GM20431 (cell line): ENCODE measurements at regions not wholly inside any gene's neighbourhood (a gene's known extent, or its start where the extent isn't known, plus 50 kb on each side); places are given as distances from the start of the nearest gene placed in this dataset.

Source experiments
- in situ Hi-C: fragments of 300-500 bp; cut with MseI, MboI; formaldehyde crosslinking; loops from one replicate; pipeline ENCODE4 v1.15.0; 2020; ENCODE audit warnings: low sequenced_read_pairs; ENCODE audit not compliant: unreplicated experiment

DNA sequence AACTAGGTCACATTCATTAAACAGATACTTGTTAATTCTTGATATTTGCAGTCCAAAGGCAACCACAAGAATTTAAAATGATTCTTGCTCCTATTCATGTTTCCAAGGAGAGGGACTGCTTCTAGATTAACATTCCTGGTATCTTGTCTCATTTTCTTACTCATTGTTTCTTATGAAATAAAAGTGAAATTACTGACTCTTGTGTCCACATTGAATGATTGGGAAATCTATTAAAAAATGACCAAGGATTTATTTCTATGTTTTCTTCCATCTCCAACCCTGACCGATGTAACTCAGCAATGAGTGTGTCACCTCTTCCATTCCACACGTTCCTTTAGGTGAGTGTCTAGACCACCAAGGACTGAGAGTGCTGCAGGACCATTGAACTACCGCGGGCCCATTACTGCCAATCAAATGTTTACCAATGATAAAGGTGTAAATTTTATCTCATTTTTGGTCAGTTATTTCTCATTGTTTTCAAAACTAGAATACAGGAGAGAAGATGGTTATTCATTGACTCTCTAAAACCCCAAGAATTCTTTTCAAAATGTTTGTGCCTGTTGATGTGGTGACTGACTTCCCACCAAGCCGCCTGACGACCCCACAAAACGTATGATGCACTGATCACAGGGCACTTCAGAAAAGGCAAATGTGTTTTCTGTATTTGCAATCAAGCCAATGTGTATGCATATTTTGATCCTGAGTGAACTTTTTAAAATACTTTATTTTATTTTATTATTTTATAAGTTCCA lies 414.6 kb upstream of the PTBP2 start:
- in situ Hi-C loops, result no loop called here

DNA sequence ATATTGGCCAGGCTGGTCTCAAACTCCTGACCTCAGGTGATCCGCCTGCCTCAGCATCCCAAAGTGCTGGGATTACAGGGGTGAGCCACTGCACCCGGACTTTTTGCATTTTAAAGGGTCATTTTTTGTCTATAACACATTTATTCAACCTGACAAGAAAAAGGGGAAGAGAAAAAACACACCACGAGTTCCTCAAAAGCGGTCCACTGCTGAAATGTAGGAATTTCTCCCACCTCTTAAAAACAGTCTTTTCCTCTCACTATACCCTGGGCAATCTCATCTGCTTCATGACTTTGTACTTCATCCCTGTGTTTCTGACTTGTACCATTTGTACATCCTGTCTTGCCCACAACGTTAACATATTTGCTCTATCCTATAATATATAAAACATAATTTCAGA lies 413.3 kb upstream of the PTBP2 start:
- in situ Hi-C loops, result no loop called here

DNA sequence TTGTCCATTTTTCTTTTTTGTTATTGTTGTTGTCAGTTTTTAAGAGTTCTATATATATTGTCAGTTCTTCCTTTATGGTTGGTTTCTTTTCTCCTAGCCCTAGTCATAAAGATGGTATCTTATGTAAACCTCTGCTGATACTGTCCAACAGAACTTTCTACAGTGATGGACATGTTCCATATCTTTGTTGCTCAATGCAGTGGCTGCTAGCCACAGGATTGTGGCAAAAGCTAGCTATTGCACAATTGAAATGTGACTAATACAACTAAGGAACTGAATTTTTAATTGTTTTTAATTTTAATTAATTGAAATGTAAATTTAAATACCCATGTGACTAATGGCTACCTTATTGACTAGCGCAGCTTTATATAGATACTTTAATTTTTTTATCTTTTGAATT lies 411.8 kb upstream of the PTBP2 start:
- in situ Hi-C loops, result no loop called here

DNA sequence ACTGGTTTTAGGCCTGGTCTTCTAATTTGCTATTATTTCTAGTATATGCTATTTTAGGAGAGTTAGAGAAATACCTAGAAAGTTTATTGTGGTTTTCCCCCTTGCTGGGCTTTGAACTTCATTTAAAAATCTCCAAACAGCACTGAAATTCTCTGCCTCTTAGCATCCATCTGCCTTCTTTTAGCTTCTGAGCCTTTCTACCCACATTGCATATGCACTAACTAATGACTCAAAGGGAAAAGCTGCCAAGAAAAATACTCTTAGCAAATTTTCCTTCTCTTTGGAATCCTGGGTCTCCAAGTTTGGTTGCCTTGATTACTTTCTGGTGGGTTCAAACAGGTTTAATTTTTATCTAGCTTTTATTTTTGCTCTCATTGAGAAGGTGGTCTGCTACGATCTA lies 408.4 kb upstream of the PTBP2 start:
- in situ Hi-C loops, result no loop called here

DNA sequence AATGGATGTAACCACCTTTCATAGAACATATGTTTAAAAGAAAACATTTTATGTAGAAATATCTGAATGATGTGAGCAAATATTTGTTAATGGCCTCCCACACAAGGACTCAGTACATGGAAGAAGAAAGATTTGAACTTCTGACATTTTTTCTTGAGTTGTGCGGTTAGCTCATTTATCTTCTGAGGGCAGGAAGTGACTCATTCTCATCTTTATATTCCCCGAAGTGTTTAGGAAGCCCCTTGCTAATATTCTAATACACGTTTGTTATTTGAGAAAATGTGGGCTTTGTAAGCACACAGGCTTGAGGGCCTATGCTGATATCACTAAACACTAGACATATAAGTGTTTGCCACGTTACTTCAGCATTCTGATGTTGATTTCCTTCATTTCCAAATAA lies 392.5 kb upstream of the PTBP2 start:
- in situ Hi-C loops, result no loop called here

DNA sequence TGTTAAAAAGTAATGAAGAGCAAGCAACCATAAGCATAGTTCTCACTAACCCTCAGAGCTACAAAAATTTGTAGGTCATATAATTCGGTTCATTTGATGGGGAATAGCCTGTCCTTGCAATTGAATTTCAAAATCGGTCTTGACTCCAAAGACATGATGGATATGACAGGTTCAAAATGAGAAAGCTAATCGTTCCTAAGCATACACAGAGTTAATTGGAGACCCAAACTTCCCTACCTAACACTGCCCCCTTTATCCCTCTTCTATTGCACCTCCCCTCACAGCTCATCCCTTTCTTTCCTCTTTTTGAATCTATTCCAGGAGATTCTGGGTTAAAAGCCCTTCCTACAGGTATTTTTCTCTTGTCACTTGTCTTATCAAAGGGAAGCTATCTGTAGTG lies 390.0 kb upstream of the PTBP2 start:
- in situ Hi-C loops, result no loop called here

DNA sequence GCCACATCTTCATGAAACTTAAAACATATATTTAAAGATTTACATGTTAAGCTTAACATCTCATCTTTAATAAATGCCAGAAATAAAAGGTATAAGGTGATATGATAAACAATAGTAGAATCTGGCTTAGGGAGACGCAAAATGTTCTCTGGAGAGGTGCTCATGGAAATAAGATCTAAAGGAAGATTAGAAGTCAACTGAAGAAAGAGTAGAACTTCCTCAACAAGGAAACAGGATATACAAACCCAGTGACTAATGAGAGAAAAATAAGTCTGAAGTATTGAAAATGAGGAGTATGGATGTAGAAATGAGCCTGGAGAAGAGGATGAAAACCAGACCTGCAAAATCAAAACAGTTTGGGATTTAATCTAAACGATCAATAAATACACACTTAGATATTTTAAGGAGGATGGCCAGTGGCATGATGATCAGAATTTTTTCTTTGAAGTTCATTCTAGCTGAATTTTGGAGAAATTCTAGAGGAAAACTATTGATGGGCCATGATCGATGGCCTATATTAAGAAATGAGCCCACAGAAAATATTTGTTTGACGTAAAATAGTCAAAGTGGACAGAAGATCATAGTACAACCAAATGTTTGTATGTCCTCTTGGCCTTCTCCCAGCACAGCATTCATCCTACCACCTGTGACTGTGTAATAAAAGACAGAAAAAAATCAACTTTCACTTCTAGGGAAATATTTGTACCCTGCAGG lies 387.9 kb upstream of the PTBP2 start:
- in situ Hi-C loops, result no loop called here

DNA sequence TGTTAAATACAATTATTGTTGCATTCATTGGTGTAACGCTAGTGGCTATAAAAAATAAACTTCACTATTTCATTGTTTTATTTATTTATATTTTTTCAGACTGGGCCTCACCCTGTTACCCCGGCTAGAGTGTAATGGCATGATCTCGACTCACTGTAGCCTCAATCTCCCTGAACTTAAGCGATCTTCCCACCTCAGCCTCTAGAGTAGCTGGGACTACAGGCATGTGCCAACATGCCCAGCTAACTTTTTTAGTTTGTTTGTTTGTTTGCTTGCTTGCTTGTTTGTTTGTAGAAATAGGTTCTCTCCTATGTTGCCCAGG lies 387.4 kb upstream of the PTBP2 start:
- in situ Hi-C loops, result no loop called here

DNA sequence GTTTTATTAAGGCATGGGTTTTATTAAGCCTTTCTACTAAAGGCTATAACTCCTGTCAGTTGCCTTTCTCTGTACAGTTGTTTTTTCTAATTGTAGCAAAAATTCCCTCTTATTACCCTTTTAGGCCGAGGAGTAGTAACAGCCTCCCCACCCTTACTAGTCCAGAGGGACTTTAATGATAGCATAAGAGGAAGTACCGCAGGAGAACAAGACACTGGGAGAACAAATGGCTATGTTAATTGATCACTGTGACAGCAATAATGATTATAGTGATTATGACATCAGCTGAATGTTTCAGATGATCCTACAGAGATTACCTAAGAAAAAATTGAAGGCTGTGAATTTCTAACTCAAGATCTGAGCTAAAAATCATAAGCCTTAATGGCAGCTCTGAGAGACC lies 383.0 kb upstream of the PTBP2 start:
- in situ Hi-C loops, result no loop called here

DNA sequence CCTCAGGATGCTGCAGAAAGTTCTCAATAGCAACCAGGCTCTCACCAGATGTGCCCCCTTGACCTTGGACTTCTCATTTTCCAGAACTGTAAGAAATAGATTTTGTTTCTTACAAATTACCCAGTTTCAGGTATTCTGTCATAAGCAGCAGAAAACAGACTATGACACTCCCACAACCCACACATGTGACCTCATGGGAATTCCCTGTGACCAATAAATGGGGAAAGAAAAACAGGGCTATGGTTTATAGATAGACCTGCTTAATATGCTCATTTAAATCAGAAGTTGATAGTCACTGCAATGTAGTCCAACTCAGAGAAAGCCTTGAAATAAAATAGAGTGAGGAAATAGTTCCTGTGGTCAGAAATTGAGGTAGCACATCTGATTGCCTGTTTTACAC lies 380.9 kb upstream of the PTBP2 start:
- in situ Hi-C loops, result no loop called here

DNA sequence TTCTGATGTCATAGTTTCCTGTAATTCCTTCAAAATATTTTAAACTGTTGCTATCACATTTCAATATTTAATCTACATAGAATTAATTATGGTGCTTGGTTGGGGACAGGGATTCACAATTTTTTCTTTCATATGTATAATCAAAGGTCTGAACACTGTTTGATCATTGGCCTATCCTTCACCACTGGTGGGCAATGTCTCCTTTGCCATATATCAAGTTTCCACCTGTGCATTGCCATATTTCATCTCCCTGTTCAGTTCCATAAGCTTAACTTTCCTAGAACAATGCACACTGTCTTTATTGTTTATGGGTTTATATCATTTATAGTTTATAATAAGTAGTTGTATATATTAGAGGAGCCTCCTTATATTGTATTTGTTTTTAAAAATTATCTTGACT lies 374.9 kb upstream of the PTBP2 start:
- in situ Hi-C loops, result no loop called here

DNA sequence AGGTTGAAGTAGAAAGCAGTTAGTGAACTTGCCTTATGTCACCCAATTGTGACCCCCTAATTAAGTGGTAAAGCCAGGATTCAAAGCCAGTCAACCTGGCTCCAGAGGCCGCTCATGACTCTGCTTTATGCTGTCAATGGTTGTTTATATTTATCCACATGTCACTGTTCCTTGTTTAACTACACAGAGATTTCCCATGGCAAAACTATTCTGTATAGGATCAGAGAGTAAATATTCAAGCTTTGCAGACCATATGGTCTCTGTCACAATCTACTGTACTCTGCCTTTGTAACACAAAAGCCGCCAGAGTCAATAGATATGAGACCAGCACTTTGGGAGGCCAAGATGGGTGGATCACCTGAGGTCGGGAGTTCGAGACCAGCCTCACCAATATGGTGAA lies 371.7 kb upstream of the PTBP2 start:
- in situ Hi-C loops, result no loop called here

DNA sequence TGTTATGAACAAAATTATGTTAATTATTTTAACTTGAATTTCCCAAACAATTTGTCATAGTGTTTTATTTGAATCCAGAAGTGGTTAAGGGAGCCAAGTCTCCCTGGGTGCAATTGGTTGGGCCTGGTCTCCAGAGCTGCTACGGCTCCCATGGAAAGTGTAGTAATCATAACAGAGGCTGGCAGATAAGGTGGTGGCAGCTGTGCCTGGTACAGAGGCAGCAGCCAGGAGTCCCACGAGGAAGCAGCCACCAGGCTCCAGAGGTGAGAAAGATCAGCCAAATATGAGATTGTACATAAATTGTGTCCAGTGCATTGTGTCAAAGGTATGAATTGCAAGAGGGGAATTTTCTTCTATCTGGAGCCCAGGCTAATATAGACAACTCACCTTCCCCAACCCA lies 368.9 kb upstream of the PTBP2 start:
- in situ Hi-C loops, result no loop called here

DNA sequence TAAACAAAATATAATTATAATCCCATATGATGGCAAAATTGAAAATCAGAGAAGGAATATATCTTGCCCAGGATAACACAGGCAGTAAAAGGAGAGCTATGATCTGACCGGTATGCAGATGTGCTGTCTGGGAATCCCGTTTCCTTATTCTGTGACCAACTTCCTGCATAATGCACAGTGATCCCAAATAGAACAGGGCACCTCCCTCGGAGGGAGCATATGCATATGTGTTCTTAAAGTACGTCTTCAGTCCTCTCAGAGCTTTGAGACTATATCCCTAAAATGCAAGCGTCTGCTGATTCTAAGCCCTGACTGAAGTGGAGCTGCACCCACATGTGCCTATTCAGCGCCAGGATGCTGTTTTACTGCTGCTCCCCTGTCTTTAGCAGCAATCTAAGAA lies 366.1 kb upstream of the PTBP2 start:
- in situ Hi-C loops, result no loop called here

DNA sequence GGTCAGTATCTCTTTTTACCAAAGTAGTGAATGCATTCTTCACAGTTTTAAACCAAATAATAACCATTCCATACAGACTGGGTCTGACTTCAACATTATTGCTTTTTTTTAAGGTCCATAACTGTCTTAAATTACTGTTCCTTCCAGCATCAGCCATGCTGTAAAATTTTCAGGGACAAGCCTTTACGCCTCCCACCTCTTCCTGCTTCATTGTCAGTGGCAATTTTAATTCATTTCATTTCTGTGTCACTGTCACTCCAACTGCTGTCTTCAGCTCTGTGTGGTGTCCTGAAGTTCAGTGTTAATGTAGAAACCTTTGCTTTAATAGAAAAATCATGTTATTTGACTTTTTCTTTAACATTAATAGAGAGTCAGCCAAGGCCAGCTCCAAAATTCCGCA lies 365.6 kb upstream of the PTBP2 start:
- in situ Hi-C loops, result no loop called here

DNA sequence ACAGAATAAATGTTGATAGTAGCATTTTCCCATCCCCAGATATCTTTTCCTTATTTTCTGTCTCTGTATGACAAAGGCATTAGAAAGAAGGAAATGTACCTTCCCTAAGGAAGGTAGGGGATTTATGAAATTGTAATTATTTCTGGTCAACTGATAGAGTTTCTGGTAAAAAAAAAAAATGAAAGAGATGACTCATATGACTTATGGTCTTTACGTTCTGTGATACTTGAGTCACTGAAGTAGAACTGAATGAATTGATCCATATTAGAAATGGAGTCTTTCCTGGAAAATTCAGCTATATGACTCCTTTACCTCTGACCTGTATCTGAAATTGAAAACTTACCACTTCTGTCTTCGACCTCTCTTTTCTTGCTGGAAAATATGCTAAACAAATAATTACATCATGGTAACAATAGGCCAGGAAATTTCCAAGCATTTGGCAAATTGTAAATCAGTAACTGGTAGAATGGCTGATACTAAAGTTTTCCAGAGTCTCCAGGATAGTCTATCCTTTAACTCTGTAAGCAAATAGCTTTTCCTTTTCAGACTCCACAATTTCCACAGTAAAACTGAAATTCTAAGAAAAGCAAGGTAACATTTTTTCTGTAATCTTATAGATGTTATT lies 364.3 kb upstream of the PTBP2 start:
- in situ Hi-C loops, result no loop called here

DNA sequence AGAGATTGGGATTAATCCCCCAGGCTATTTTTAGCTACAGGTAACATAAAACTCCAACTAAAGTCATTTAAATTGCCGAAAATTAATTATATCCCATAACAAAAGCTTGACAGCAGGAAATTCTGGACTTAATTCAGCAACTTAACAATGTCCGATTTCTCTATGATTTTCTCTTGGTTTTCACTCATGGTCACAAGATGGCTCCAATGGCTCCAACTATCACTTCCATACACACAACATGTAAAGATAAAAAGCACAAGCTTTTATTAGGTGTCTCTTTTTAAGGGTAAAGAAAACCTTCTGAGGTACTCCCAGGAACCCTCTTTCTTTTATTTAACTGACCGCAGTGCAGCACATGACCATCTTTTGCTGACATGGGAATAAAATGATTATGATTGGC lies 363.5 kb upstream of the PTBP2 start:
- in situ Hi-C loops, result no loop called here

DNA sequence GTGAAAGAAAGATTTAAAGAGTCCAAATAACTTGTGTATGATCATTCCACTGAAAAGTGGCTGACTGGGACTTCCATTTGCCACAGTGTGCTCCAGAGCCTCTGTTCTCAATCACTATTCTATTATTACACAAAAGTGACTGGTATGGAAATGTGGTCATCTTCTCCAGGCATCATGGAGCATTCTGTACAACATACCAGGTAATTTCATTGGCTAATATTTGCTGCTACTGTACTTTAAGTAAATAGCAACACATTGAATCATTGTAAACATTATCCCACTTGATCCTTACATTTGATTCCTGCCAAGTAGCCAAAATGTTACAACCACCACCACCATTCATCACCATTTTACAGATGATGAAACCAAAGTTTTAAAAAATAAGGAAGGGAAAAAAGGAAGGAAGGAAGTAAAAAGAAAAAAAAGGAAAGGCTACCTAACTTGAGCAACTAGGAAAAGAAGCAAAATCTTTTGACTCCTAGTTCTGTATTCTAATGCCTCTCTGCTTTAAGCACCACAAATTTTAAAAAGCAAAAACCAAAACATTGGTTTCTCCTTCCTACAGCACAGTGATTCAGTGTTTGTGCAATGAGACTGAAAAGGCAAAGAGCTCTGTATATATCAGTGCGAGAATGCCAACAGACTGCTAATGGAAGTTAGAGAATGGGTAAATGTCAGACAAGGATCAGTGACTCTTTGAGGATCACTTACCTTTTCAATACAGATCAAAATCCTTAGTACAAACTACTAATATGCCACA lies 361.4 kb upstream of the PTBP2 start:
- in situ Hi-C loops, result no loop called here

DNA sequence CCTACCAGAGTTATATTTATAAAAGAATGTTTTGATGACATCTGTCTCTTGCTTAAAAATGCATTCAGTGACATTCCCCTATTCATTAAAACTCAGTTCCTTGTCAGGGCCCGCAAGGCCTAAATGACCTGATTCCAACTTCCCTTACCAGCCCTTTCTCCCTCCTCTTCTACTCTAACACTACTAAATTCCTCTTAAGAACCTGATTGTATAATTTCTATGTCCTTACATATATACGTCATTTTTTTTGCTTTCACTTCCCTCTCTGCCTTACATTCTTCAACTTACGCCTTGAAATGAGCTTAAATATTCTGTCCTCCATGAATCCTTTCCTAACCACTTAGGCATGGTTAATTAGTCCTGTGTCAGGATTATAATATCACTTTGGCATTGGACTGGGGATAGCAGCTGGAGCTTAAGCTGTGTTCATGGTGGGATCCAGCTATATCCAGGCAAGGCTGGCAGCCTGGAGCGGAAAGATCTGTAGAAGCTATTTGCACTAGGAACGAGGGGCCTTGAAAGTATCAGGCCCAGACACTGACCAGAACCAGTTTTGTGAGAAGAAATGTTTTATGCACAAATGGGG lies 360.2 kb upstream of the PTBP2 start:
- in situ Hi-C loops, result no loop called here

DNA sequence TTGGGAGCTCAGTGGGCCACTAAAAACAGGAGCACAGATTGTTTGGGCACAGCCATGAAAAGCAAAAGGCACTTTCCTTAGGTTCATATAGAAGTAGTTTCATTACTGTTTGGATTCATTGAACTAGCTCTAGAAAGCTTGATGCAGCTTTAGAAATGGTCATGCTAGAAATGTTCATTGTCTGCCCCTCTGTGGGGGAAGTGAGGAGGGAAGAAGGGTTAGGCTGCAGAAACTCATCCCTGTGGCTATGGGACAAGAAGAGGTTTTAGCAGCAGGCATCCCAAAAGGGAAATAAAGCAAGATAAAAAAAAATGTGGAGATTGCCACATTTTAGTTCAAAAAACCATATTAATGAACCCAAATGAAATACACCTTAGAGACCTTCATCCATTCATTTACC lies 359.6 kb upstream of the PTBP2 start:
- in situ Hi-C loops, result no loop called here

DNA sequence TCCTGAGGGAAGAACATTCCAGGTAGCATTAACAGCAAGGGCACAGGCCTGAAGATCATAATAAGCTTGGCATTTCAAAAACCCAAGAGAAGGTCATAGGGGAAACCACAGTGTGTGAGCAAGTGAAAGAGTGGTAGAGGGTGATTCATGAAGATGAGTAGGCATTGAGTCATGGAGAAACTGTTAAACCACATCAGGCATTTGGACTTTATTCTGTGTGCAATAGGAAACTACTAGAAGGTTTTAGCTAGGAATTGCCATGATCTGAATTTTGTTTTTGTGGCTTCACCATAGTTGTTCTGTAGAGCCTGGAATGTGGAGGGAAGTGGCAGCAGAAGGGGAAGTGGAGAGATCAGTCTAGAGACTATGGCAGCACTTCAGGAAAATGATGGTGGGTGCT lies 359.0 kb upstream of the PTBP2 start:
- in situ Hi-C loops, result no loop called here
